ENCODE measurements at regions not wholly inside any gene's neighbourhood (a gene's known extent, or its start where the extent isn't known, plus 50 kb on each side); places are given as distances from the start of the nearest gene placed in this dataset.

DNA sequence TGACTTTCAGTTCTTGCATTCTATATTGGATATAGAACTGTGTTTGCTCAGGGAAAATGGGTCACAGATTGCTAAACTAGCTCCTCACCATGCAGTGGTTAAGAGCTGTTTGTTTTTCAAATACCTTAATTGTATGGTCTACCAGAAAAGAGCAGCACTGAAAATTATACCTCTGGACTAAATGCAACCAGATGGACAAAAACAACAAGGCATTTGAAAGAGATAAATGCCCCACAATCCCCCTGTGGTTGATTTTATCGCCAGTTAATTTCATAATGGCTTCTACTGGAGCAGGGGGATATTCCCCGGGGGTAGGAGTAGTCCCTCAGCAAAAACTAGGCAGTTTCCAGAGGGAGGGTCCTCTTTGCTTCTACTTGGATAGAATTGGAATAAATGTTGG, 267.9 kb upstream of the TNP1 start:
- H3K9me3 Mint-ChIP-seq (ENCODE audit: low read depth), result no peaks in the 10 kb centered on the region
- ChIA-PET CTCF (interaction anchor here (0.9 kb wide), 1 partner anchor 165 kb away, joined by 3 read pairs; no protein-coding TSS in a partner anchor), POLR2A (no interaction called here)
- no peak for DNase-seq
- H3K27ac Mint-ChIP-seq, result no peak overlapping the region
- H3K36me3 Mint-ChIP-seq (ENCODE audit: low read depth), result no peaks in the 10 kb centered on the region
- no peak overlapping the region for H3K4me3 Mint-ChIP-seq
- peaks cover 8% of the 10 kb centered on the region for H3K27me3 Mint-ChIP-seq
- intact Hi-C loops (cut with DNase I, micrococcal nuclease), result no loop called here
- no peak for ATAC-seq
- no peaks in the 10 kb centered on the region for H3K4me1 Mint-ChIP-seq

- POLR2A ChIA-PET, result no interaction called here
Observed at GRCh38 chr2:217125014-217125413, 265.1 kb upstream of the TNP1 start.

GRCh38 chr2:217124050-217124449, 264.2 kb upstream of the TNP1 start:
- ATAC-seq, result no peak
- POLR2A ChIA-PET, result no interaction called here
- Mint-ChIP-seq H3K4me1 (no peaks in the 10 kb centered on the region), H3K36me3 (ENCODE audit: low read depth) (no peaks in the 10 kb centered on the region), H3K27me3 (peaks cover 8% of the 10 kb centered on the region), H3K9me3 (ENCODE audit: low read depth) (no peaks in the 10 kb centered on the region), H3K4me3 (no peak overlapping the region), H3K27ac (no peak overlapping the region)
- CTCF ChIA-PET, result no interaction called here
- DNase-seq, result no peak
- intact Hi-C loops (cut with DNase I, micrococcal nuclease), result no loop called here

More at GRCh38 chr2:217125014-217125413, 265.1 kb upstream of the TNP1 start:
- Mint-ChIP-seq H3K27me3 (peaks cover 8% of the 10 kb centered on the region), H3K27ac (no peak overlapping the region), H3K9me3 (ENCODE audit: low read depth) (no peaks in the 10 kb centered on the region), H3K4me1 (no peaks in the 10 kb centered on the region), H3K4me3 (no peak overlapping the region), H3K36me3 (ENCODE audit: low read depth) (no peaks in the 10 kb centered on the region)
- DNase-seq (no peak), ATAC-seq (no peak)
- intact Hi-C loops (cut with DNase I, micrococcal nuclease), result no loop called here
- CTCF ChIA-PET, result no interaction called here

GRCh38 chr2:217121565-217121964, 261.7 kb upstream of the TNP1 start:
- H3K4me1 Mint-ChIP-seq, result no peaks in the 10 kb centered on the region
- intact Hi-C loops (cut with DNase I, micrococcal nuclease), result no loop called here
- ATAC-seq, result no peak

GRCh38 chr2:217120429-217120828, 260.6 kb upstream of the TNP1 start:
- Mint-ChIP-seq H3K27ac (no peak overlapping the region), H3K9me3 (ENCODE audit: low read depth) (no peaks in the 10 kb centered on the region), H3K4me3 (no peak overlapping the region), H3K27me3 (peaks cover 14% of the 10 kb centered on the region), H3K36me3 (ENCODE audit: low read depth) (no peaks in the 10 kb centered on the region), H3K4me1 (no peaks in the 10 kb centered on the region)
- ATAC-seq, result peak; percentile 30
- no peak for DNase-seq
- ChIA-PET CTCF (interaction anchor here (0.7 to 1.5 kb wide), 2 partner anchors 391 to 613 kb away, joined by 3 to 4 read pairs; no protein-coding TSS in a partner anchor), POLR2A (no interaction called here)
- intact Hi-C loops (cut with DNase I, micrococcal nuclease), result no loop called here

More at GRCh38 chr2:217121565-217121964, 261.7 kb upstream of the TNP1 start:
- no peak overlapping the region for H3K4me3 Mint-ChIP-seq
- no peaks in the 10 kb centered on the region for H3K9me3 Mint-ChIP-seq (ENCODE audit: low read depth)
- no peak for DNase-seq
- ChIA-PET POLR2A (no interaction called here), CTCF (no interaction called here)
- no peaks in the 10 kb centered on the region for H3K36me3 Mint-ChIP-seq (ENCODE audit: low read depth)
- H3K27ac Mint-ChIP-seq, result no peak overlapping the region
- peaks cover 8% of the 10 kb centered on the region for H3K27me3 Mint-ChIP-seq

DNA sequence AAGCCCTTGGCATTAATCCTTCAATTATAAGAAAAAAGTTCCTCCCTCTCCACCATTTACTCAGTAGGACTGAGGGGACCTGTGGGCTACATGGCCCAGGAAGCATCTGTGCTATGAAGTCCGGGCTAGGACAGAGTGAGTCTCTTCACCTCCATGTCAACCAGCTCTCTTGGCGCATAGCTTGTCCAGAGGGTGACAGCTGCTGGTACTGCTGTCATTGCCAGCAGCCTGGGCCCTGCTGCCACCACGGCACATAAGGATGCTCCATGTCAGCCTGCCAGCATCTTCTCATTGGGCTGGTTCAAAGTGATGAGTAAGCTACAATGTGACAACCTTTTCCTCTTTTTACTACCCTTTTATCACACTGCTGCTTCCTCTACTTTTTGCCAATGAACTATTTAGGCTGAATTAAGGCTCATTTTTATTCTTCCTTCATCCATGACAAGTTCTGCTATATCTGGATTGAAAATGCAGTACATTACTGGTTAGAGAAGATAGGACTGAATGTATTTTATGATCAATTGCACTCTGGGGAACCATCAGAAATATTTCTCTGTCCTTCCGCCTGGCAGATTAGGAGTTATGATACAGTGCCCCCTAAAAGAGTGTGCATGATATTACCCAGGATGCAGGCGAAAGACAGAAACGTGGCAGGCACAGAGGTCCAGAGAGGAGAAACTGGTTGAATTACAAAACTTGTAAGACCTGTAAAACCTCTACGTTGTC, 258.9 kb upstream of the TNP1 start:
- Mint-ChIP-seq H3K4me3 (no peak overlapping the region), H3K27ac (no peak overlapping the region), H3K9me3 (ENCODE audit: low read depth) (no peaks in the 10 kb centered on the region), H3K27me3 (peaks cover 10% of the 10 kb centered on the region), H3K36me3 (ENCODE audit: low read depth) (no peaks in the 10 kb centered on the region), H3K4me1 (no peaks in the 10 kb centered on the region)
- ChIA-PET CTCF (interaction anchor here (0.6 to 1.4 kb wide), 2 partner anchors 54 to 595 kb away, joined by 3 read pairs; no protein-coding TSS in a partner anchor), POLR2A (no interaction called here)
- ATAC-seq, result no peak
- intact Hi-C loops (cut with DNase I, micrococcal nuclease), result no loop called here
- DNase-seq, result no peak

DNA sequence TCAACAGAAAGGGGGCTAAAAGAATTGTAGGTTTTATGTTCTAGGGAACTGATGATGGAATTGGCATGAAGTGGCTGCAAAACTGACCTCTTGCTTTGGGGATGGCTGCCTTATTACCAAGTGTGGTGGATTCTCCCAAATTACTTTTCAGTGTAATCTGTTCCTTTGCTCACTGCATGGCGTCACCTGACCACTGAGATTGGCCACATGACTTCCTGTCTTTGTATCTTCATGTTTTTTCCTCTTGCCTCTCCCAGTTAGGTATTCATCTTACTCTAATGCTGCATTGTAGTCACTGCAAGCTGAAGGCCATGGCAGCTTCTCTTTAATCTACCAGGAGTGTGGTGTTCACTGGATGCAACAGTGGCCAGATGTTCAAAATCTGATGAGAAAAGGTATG, 257.7 kb upstream of the TNP1 start:
- H3K27me3 Mint-ChIP-seq, result peaks cover 7% of the 10 kb centered on the region
- intact Hi-C loops (cut with DNase I, micrococcal nuclease), result no loop called here
- CTCF ChIA-PET, result interaction anchor here (1.4 kb wide), 1 partner anchor 596 kb away, joined by 3 read pairs; no protein-coding TSS in a partner anchor
- H3K27ac Mint-ChIP-seq, result no peak overlapping the region
- no peaks in the 10 kb centered on the region for H3K9me3 Mint-ChIP-seq (ENCODE audit: low read depth)
- POLR2A ChIA-PET, result no interaction called here
- no peaks in the 10 kb centered on the region for H3K36me3 Mint-ChIP-seq (ENCODE audit: low read depth)
- peak; percentile 39 for ATAC-seq
- H3K4me1 Mint-ChIP-seq, result no peaks in the 10 kb centered on the region
- DNase-seq, result no peak
- no peak overlapping the region for H3K4me3 Mint-ChIP-seq

DNA sequence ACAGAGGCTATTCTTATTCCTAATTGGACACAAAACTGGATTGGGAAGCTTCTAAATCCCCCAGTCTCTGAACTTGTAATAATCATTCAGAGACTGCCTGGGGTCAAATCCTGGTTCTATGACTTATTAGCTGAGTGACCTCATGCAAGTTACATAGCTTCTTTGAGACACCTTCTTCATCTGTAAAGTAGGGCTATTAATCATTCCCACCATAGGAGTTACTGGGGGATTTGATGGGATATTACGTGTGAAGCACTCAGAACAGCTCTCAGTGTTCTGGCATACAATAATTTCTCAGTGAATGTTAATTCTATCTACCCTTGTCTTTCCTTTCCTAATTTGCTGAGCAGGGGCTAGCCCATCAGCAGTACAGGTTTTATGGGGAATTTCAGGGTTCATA, 256.7 kb upstream of the TNP1 start:
- ChIA-PET CTCF (interaction anchor here (1.0 kb wide), 1 partner anchor 132 kb away, joined by 3 read pairs; no protein-coding TSS in a partner anchor), POLR2A (no interaction called here)
- no peak overlapping the region for H3K4me3 Mint-ChIP-seq
- no peaks in the 10 kb centered on the region for H3K9me3 Mint-ChIP-seq (ENCODE audit: low read depth)
- intact Hi-C loops (cut with DNase I, micrococcal nuclease), result no loop called here
- no peak overlapping the region for H3K27ac Mint-ChIP-seq
- H3K27me3 Mint-ChIP-seq, result peaks cover 6% of the 10 kb centered on the region
- no peaks in the 10 kb centered on the region for H3K4me1 Mint-ChIP-seq
- ATAC-seq (no peak), DNase-seq (no peak)
- no peaks in the 10 kb centered on the region for H3K36me3 Mint-ChIP-seq (ENCODE audit: low read depth)

DNA sequence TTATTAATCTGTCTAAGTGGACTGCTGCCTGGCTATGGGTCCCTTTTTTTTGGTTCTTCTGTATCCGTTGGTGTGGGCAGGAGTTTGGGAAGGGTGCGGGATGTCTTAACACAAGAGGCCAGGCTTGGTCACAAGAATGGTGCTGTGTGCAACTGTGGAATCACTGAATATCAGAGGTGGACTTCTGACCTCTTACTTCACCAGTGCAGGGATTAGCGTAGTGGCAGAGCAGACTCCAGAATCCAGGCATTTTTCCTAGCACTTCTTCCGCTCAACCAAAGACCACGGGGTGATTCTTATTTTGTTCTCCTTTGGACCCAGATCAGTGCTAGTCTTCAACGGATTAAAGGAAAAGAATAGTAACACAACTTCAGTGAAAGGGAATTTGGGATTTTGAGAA, 254.3 kb upstream of the TNP1 start:
- ChIA-PET CTCF (no interaction called here), POLR2A (no interaction called here)
- Mint-ChIP-seq H3K9me3 (ENCODE audit: low read depth) (peaks cover 3% of the 10 kb centered on the region), H3K27me3 (peaks cover 9% of the 10 kb centered on the region), H3K27ac (no peak overlapping the region), H3K36me3 (ENCODE audit: low read depth) (no peaks in the 10 kb centered on the region), H3K4me3 (no peak overlapping the region), H3K4me1 (no peaks in the 10 kb centered on the region)
- DNase-seq (no peak), ATAC-seq (no peak)
- intact Hi-C loops (cut with DNase I, micrococcal nuclease), result no loop called here

- peaks cover 9% of the 10 kb centered on the region for H3K27me3 Mint-ChIP-seq
- DNase-seq, result no peak
Observed at GRCh38 chr2:217113491-217113890, 253.6 kb upstream of the TNP1 start.

DNA sequence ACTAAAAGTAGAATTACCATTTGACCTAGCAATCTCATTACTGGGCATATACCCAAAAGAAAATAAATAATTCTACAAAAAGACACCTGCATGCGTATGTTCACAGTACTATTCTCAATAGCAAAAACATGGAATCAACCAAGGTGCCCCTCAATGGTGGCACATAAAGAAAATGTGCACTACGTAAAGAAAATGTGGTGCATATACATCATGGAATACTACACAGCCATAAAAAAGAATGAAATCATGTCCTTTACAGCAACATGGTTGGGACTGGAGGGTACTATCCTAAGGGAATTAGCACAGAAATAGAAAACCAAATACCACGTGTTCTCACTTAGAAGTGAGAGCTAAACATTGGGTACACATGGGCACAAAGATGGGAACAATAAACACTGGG, 250.7 kb upstream of the TNP1 start:
- CTCF ChIA-PET, result interaction anchor here (0.9 kb wide), 1 partner anchor 25 kb away, joined by 3 read pairs; no protein-coding TSS in a partner anchor

More at GRCh38 chr2:217113491-217113890, 253.6 kb upstream of the TNP1 start:
- ATAC-seq, result no peak
- Mint-ChIP-seq H3K9me3 (ENCODE audit: low read depth) (peaks cover 3% of the 10 kb centered on the region), H3K4me1 (no peaks in the 10 kb centered on the region), H3K36me3 (ENCODE audit: low read depth) (no peaks in the 10 kb centered on the region), H3K27ac (no peak overlapping the region), H3K4me3 (no peak overlapping the region)
- intact Hi-C loops (cut with DNase I, micrococcal nuclease), result no loop called here
- ChIA-PET CTCF (no interaction called here), POLR2A (no interaction called here)

GRCh38 chr2:217108575-217109027, 248.7 kb upstream of the TNP1 start:
- peaks cover 2% of the 10 kb centered on the region for H3K27me3 Mint-ChIP-seq
- H3K27ac Mint-ChIP-seq, result no peak overlapping the region
- H3K36me3 Mint-ChIP-seq (ENCODE audit: low read depth), result no peaks in the 10 kb centered on the region
- ChIA-PET POLR2A (no interaction called here), CTCF (no interaction called here)
- peaks cover 9% of the 10 kb centered on the region for H3K4me1 Mint-ChIP-seq
- peaks cover 3% of the 10 kb centered on the region for H3K9me3 Mint-ChIP-seq (ENCODE audit: low read depth)
- no peak overlapping the region for H3K4me3 Mint-ChIP-seq
- DNase-seq (no peak), ATAC-seq (no peak)
- intact Hi-C loops (cut with DNase I, micrococcal nuclease), result no loop called here

More for the DNA sequence above, 250.7 kb upstream of the TNP1 start:
- no peak overlapping the region for H3K27ac Mint-ChIP-seq
- POLR2A ChIA-PET, result no interaction called here
- no peaks in the 10 kb centered on the region for H3K36me3 Mint-ChIP-seq (ENCODE audit: low read depth)
- peaks cover 3% of the 10 kb centered on the region for H3K4me1 Mint-ChIP-seq
- no peak overlapping the region for H3K4me3 Mint-ChIP-seq
- intact Hi-C loops (cut with DNase I, micrococcal nuclease), result no loop called here
- H3K27me3 Mint-ChIP-seq, result peaks cover 2% of the 10 kb centered on the region
- ATAC-seq (no peak), DNase-seq (no peak)
- H3K9me3 Mint-ChIP-seq (ENCODE audit: low read depth), result peaks cover 3% of the 10 kb centered on the region

Data from activated CD4-positive, alpha-beta T cell treated with anti-CD3 and anti-CD28 coated beads for 36 hours (primary cell).